Left ventricle myocardium inferior (tissue), 1 donor: ENCODE measurements at regions not wholly inside any gene's neighbourhood (a gene's known extent, or its start where the extent isn't known, plus 50 kb on each side); places are given as distances from the start of the nearest gene placed in this dataset.
A peak's percentile ranks its signal among the peaks of the same experiment; 100 is the strongest.

Source experiments
- DNase-seq: peaks from one replicate; pipeline ENCODE4 v3.0.0-alpha.2; 2020
- H3K27ac ChIP-seq: fragments of 200-600 bp; replicated peaks from 2 replicates; pipeline ENCODE4 v1.8.0; 2021
- H3K27me3 ChIP-seq: fragments of 200-600 bp; 2 replicates; pipeline ENCODE4 v1.8.0; 2021; ENCODE audit warnings: low read depth
- H3K36me3 ChIP-seq: fragments of 200-600 bp; 2 replicates; pipeline ENCODE4 v1.8.0; 2021
- H3K4me1 ChIP-seq: fragments of 200-600 bp; 2 replicates; pipeline ENCODE4 v1.8.0; 2021
- H3K4me3 ChIP-seq: fragments of 200-600 bp; 2 replicates; pipeline ENCODE4 v1.8.0; 2021; ENCODE audit warnings: mild to moderate bottlenecking, moderate library complexity
- H3K9me3 ChIP-seq: fragments of 200-600 bp; replicated peaks from 2 replicates; pipeline ENCODE4 v1.8.0; 2021
- intact Hi-C: fragments of 100-400 bp; cut with micrococcal nuclease; formaldehyde crosslinking; loops from one replicate; pipeline ENCODE4 v1.11.0; 2022
- TF ChIP-seq, protein P1 (sequence below): fragments of 200-600 bp; IDR thresholded peaks from 2 replicates; pipeline ENCODE4 v1.8.0; 2021; ENCODE audit warnings: antibody characterized with exemption, mild to moderate bottlenecking, borderline replicate concordance
- donor health status: DM: no; HTN: yes; CAD: no; lungs with severe emphysema.

DNA sequence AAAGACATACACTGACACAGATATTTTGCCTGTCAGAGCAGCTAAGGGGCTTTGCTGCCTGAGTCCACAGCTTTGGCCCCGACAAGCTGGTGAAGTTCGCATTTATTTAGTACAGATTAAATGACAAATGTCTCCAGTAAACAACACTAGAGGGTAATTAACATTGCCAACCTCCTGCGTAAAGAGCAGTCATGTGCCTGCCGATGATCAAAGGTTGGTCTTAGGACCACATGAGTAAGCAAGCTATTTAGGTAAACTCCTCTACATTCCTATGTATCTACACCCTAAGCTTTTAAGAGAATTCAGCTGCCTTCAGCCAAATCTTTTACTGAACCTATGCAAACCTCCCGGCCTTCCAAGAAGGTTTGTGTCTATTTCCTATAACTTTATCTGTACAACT, 73.0 kb upstream of the PJA2 start:
- intact Hi-C loops = no loop called here
- H3K4me3 ChIP-seq = no peak overlapping the region
- no peak overlapping the region for H3K27ac ChIP-seq
- H3K36me3 ChIP-seq = no peaks in the 10 kb centered on the region
- TF ChIP-seq, protein P1, sequence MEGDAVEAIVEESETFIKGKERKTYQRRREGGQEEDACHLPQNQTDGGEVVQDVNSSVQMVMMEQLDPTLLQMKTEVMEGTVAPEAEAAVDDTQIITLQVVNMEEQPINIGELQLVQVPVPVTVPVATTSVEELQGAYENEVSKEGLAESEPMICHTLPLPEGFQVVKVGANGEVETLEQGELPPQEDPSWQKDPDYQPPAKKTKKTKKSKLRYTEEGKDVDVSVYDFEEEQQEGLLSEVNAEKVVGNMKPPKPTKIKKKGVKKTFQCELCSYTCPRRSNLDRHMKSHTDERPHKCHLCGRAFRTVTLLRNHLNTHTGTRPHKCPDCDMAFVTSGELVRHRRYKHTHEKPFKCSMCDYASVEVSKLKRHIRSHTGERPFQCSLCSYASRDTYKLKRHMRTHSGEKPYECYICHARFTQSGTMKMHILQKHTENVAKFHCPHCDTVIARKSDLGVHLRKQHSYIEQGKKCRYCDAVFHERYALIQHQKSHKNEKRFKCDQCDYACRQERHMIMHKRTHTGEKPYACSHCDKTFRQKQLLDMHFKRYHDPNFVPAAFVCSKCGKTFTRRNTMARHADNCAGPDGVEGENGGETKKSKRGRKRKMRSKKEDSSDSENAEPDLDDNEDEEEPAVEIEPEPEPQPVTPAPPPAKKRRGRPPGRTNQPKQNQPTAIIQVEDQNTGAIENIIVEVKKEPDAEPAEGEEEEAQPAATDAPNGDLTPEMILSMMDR = no peak
- peaks cover 30% of the 10 kb centered on the region for H3K4me1 ChIP-seq
- no peaks in the 10 kb centered on the region for H3K27me3 ChIP-seq
- no peak for DNase-seq
- H3K9me3 ChIP-seq = peaks cover 7% of the 10 kb centered on the region

DNA sequence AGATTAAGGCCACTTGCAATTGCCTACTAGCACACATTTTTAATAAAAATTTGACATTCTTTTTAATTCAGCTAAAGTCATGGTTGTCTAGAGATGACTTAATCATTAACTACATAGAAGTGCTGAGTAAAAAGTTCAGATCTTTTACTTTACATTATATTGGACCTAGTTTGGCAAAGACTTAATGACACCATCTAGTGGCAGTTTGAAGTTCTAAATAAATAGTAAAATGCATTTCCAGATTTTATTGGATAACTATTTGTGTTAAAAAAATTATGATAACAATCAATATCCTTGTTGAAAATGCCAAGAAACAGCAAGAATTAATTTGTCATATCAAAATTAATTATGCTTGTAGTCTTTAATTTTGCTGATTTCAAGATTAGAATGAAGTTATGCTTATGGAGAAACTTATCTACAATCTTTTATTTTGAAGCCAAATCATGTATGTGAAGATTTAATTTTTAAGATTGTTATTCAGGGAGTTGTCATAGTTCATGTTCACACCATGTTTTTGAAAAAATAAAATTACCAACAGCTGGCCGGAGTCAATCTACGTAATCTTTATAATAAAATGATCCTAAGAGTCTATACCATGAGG, 69.6 kb upstream of the PJA2 start:
- Histone ChIP-seq H3K36me3 (no peaks in the 10 kb centered on the region), H3K4me1 (peaks cover 9% of the 10 kb centered on the region), H3K4me3 (no peak overlapping the region), H3K9me3 (peaks cover 7% of the 10 kb centered on the region), H3K27ac (no peak overlapping the region), H3K27me3 (no peaks in the 10 kb centered on the region)
- TF ChIP-seq, protein P1 = peak; percentile 46
- intact Hi-C loops = no loop called here
- DNase-seq = no peak

DNA sequence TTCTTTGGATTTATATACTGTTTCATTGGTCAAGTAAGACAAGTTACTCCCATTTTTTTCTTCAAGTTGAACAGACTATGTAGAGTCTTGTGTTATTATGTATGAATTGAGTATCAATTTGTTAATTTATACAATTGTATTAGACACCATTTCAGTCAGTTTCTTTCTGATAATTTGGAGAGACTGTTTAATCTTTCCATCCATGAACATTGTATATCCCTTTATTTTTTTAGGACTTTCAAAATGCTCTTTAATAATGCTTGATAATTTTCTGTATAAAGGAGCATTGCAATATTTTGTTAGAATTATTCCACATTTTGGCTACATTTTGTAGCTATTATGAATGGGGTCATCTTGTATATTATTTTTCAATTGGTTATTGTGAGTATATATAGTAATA, 69.1 kb upstream of the PJA2 start:
- Histone ChIP-seq H3K9me3 (peaks cover 7% of the 10 kb centered on the region), H3K27me3 (no peaks in the 10 kb centered on the region), H3K4me3 (no peak overlapping the region), H3K36me3 (no peaks in the 10 kb centered on the region), H3K4me1 (peaks cover 5% of the 10 kb centered on the region), H3K27ac (no peak overlapping the region)
- intact Hi-C loops = no loop called here
- TF ChIP-seq, protein P1 = no peak
- no peak for DNase-seq

DNA sequence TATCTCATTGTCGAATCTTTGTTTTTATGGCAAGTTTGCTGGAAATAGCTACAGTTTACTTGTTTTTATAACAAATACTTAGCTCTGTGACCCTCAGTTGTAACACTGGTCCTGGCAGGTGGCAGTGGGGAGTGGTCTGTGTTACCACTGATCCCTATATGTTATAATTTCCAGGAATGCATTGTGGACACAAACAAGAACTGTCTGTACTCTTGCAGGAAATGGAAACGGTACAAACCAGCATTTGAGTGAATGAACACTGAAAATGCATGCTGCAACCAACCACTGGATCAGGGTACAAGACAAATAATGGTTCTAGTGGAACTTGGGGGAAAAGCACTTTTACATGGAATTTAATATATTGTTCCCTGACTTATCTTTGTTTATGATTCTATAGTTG, 66.5 kb upstream of the PJA2 start:
- Histone ChIP-seq H3K27me3 (no peaks in the 10 kb centered on the region), H3K27ac (no peak overlapping the region), H3K4me3 (no peak overlapping the region), H3K9me3 (peaks cover 7% of the 10 kb centered on the region), H3K4me1 (no peaks in the 10 kb centered on the region), H3K36me3 (no peaks in the 10 kb centered on the region)
- DNase-seq = no peak
- intact Hi-C loops = no loop called here
- TF ChIP-seq, protein P1 = no peak

DNA sequence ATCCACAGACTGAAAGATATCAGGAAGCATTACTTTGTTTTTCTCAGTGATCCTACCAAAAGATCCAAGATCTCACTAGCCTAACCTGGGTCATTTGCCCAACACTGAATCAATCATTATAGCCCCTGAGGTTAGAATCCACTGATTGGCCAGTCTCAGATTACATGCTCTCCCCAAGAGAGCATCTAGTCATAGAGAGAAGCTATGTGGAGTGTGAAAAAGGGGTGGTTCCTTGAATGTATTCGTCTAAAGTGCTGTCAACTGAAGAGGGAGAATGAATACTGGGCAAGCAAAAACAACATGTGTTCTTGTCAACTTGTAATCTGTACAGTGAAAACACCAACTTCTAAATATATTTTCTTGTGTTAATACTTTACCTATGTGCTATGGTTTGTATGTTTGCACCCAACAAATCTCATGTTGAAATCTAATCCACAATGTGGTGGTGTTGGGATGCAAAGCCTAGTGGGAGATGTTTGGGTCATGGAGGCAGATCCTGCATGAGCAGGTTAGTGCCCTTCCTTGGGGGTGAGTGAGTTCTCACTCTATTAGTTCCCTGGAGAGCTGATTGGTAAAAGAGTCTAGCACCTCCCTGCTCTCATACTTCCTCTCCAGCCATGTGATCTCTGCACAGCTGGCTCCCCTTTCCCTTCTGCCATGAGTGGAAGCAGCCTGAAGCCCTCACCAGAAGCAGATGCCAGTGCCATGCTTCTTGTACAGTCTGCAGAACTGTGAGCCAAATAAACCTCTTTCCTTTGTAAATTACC, 60.3 kb upstream of the PJA2 start:
- Histone ChIP-seq H3K4me3 (no peak overlapping the region), H3K36me3 (no peaks in the 10 kb centered on the region), H3K4me1 (peaks cover 5% of the 10 kb centered on the region), H3K9me3 (no peaks in the 10 kb centered on the region), H3K27me3 (no peaks in the 10 kb centered on the region), H3K27ac (no peak overlapping the region)
- intact Hi-C loops = no loop called here
- TF ChIP-seq, protein P1 = no peak
- DNase-seq = no peak
